ENCODE measurements at regions not wholly inside any gene's neighbourhood (a gene's known extent, or its start where the extent isn't known, plus 50 kb on each side); places are given as distances from the start of the nearest gene placed in this dataset.

GRCh38 chr5:115050866-115051265 lies 118.8 kb downstream of the TRIM36 start:
- TF ChIP-seq EZH2 (IDR thresholded peaks at IDR 0.05): no peak
- no peak for TF ChIP-seq POLR2AphosphoS5 (IDR thresholded peaks at IDR 0.05; ENCODE audit: borderline replicate concordance, low read depth, low read length)
- TF ChIP-seq FOXP2 (optimal IDR thresholded peaks at IDR 0.05; ENCODE audit: control extremely low read depth, extremely low read length, insufficient read depth): no peak
